ENCODE measurements at regions not wholly inside any gene's neighbourhood (a gene's known extent, or its start where the extent isn't known, plus 50 kb on each side); places are given as distances from the start of the nearest gene placed in this dataset.
A peak's percentile ranks its signal among the peaks of the same experiment; 100 is the strongest.
"Not testable (repeated sequence)": the region's sequence is repeated elsewhere in the genome, so short reads cannot be mapped to it uniquely, and the experiment has no call there.

- DNase-seq (peak; percentile 64), ATAC-seq (peak; percentile 73)
- H3K27me3 Mint-ChIP-seq, result no peaks in the 10 kb centered on the region
- TF ChIP-seq CTCF (IDR thresholded peaks at IDR 0.05), result no peak
- ChIA-PET POLR2A (interaction anchor here (0.7 kb wide), 1 partner anchor 192 kb away, joined by 3 read pairs; no protein-coding TSS in a partner anchor), CTCF (no interaction called here)
- H3K4me1 Mint-ChIP-seq (ENCODE audit: low read depth), result peaks cover 42% of the 10 kb centered on the region
- H3K9me3 Mint-ChIP-seq, result peaks cover 2% of the 10 kb centered on the region
- H3K36me3 Mint-ChIP-seq (ENCODE audit: low read depth), result peaks cover 2% of the 10 kb centered on the region
- H3K27ac Mint-ChIP-seq, result peak overlapping the region; percentile 74
- intact Hi-C loops (cut with micrococcal nuclease), result no loop called here
- no peak overlapping the region for H3K4me3 Mint-ChIP-seq
Measured at GRCh38 chr3:28053759-28054158, 187.7 kb upstream of the CMC1 start.

GRCh38 chr3:28056806-28057205 lies 184.6 kb upstream of the CMC1 start:
- Mint-ChIP-seq H3K9me3 (no peaks in the 10 kb centered on the region), H3K4me3 (no peak overlapping the region), H3K36me3 (ENCODE audit: low read depth) (no peaks in the 10 kb centered on the region), H3K27me3 (no peaks in the 10 kb centered on the region), H3K4me1 (ENCODE audit: low read depth) (peaks cover 24% of the 10 kb centered on the region), H3K27ac (no peak overlapping the region)
- no peak for DNase-seq
- POLR2A ChIA-PET, result no interaction called here
- no peak for ATAC-seq
- no peak for TF ChIP-seq CTCF (IDR thresholded peaks at IDR 0.05)
- CTCF ChIA-PET, result no interaction called here
- intact Hi-C loops (cut with micrococcal nuclease), result no loop called here

GRCh38 chr3:28057539-28057938 lies 183.9 kb upstream of the CMC1 start:
- ChIA-PET CTCF (no interaction called here), POLR2A (interaction anchor here (0.6 kb wide), 1 partner anchor 321 kb away, joined by 4 read pairs; no protein-coding TSS in a partner anchor)
- no peaks in the 10 kb centered on the region for H3K36me3 Mint-ChIP-seq (ENCODE audit: low read depth)
- intact Hi-C loops (cut with micrococcal nuclease), result no loop called here
- no peak for TF ChIP-seq CTCF (IDR thresholded peaks at IDR 0.05)
- DNase-seq (no peak), ATAC-seq (no peak)
- H3K27me3 Mint-ChIP-seq, result no peaks in the 10 kb centered on the region
- H3K9me3 Mint-ChIP-seq, result no peaks in the 10 kb centered on the region
- no peak overlapping the region for H3K27ac Mint-ChIP-seq
- H3K4me3 Mint-ChIP-seq, result no peak overlapping the region
- H3K4me1 Mint-ChIP-seq (ENCODE audit: low read depth), result peaks cover 17% of the 10 kb centered on the region

- CTCF ChIA-PET; H3K4me1 Mint-ChIP-seq (ENCODE audit: low read depth); H3K27me3 Mint-ChIP-seq; ATAC-seq; H3K36me3 Mint-ChIP-seq (ENCODE audit: low read depth); H3K4me3 Mint-ChIP-seq; H3K27ac Mint-ChIP-seq; POLR2A ChIA-PET; DNase-seq; intact Hi-C loops (cut with micrococcal nuclease); H3K9me3 Mint-ChIP-seq: not testable (repeated sequence)
Measured at GRCh38 chr3:28059199-28059598, 182.2 kb upstream of the CMC1 start.

- CTCF ChIA-PET, result no interaction called here
- Mint-ChIP-seq H3K9me3 (peaks cover 14% of the 10 kb centered on the region), H3K36me3 (ENCODE audit: low read depth) (no peaks in the 10 kb centered on the region), H3K4me1 (ENCODE audit: low read depth) (no peaks in the 10 kb centered on the region), H3K4me3 (no peak overlapping the region), H3K27ac (no peak overlapping the region), H3K27me3 (no peaks in the 10 kb centered on the region)
- DNase-seq, result no peak
- TF ChIP-seq CTCF (IDR thresholded peaks at IDR 0.05), result no peak
- ATAC-seq, result no peak
- intact Hi-C loops (cut with micrococcal nuclease), result no loop called here
- POLR2A ChIA-PET, result no interaction called here
Measured at GRCh38 chr3:28066020-28066419, 175.4 kb upstream of the CMC1 start.

- H3K27me3 Mint-ChIP-seq, result no peaks in the 10 kb centered on the region
- no peak for TF ChIP-seq CTCF (IDR thresholded peaks at IDR 0.05)
- intact Hi-C loops (cut with micrococcal nuclease), result no loop called here
- no peak overlapping the region for H3K4me3 Mint-ChIP-seq
- H3K27ac Mint-ChIP-seq, result no peak overlapping the region
- ATAC-seq (no peak), DNase-seq (no peak)
- H3K4me1 Mint-ChIP-seq (ENCODE audit: low read depth), result no peaks in the 10 kb centered on the region
- POLR2A ChIA-PET, result no interaction called here
- H3K36me3 Mint-ChIP-seq (ENCODE audit: low read depth), result no peaks in the 10 kb centered on the region
- CTCF ChIA-PET, result interaction anchor here (1.1 kb wide), 1 partner anchor 345 kb away, joined by 3 read pairs; the partner anchor contains the start of gene EOMES
- peaks cover 14% of the 10 kb centered on the region for H3K9me3 Mint-ChIP-seq
Measured at GRCh38 chr3:28067014-28067413, 174.4 kb upstream of the CMC1 start.
